ENCODE measurements at regions not wholly inside any gene's neighbourhood (a gene's known extent, or its start where the extent isn't known, plus 50 kb on each side); places are given as distances from the start of the nearest gene placed in this dataset.

GRCh38 chr2:129769185-129769991, 210.1 kb upstream of the RAB6C start:
- no peaks in the 10 kb centered on the region for H3K27me3 ChIP-seq
- H3K4me3 ChIP-seq: no peak overlapping the region
- H3K36me3 ChIP-seq: no peaks in the 10 kb centered on the region
- H3K9me3 ChIP-seq: no peaks in the 10 kb centered on the region
- no peak for DNase-seq
- H3K4me1 ChIP-seq: no peaks in the 10 kb centered on the region
- H3K27ac ChIP-seq: no peak overlapping the region
- TF ChIP-seq POLR2A (IDR thresholded peaks at IDR 0.05) (no peak), CTCF (IDR thresholded peaks at IDR 0.05) (no peak)

GRCh38 chr2:129771418-129772189, 207.9 kb upstream of the RAB6C start:
- TF ChIP-seq POLR2A (IDR thresholded peaks at IDR 0.05) (no peak), CTCF (IDR thresholded peaks at IDR 0.05) (no peak)
- Histone ChIP-seq H3K4me1 (no peaks in the 10 kb centered on the region), H3K27ac (no peak overlapping the region), H3K4me3 (no peak overlapping the region), H3K27me3 (no peaks in the 10 kb centered on the region), H3K36me3 (no peaks in the 10 kb centered on the region), H3K9me3 (no peaks in the 10 kb centered on the region)
- no peak for DNase-seq

GRCh38 chr2:129772190-129772579, 207.3 kb upstream of the RAB6C start:
- Histone ChIP-seq H3K4me1 (no peaks in the 10 kb centered on the region), H3K27ac (no peak overlapping the region), H3K9me3 (no peaks in the 10 kb centered on the region), H3K27me3 (no peaks in the 10 kb centered on the region), H3K36me3 (no peaks in the 10 kb centered on the region), H3K4me3 (no peak overlapping the region)
- no peak for DNase-seq
- TF ChIP-seq CTCF (IDR thresholded peaks at IDR 0.05) (no peak), POLR2A (IDR thresholded peaks at IDR 0.05) (no peak)

- DNase-seq: no peak
- H3K27me3 ChIP-seq: no peaks in the 10 kb centered on the region
- no peaks in the 10 kb centered on the region for H3K4me1 ChIP-seq
- no peaks in the 10 kb centered on the region for H3K36me3 ChIP-seq
- H3K27ac ChIP-seq: no peak overlapping the region
- H3K4me3 ChIP-seq: no peak overlapping the region
- no peaks in the 10 kb centered on the region for H3K9me3 ChIP-seq
- TF ChIP-seq POLR2A (IDR thresholded peaks at IDR 0.05): no peak
- TF ChIP-seq CTCF (IDR thresholded peaks at IDR 0.05): no peak
These were observed 203.4 kb upstream of the RAB6C start for GRCh38 chr2:129775952-129776653.

GRCh38 chr2:129777146-129777545, 202.3 kb upstream of the RAB6C start:
- H3K36me3 ChIP-seq: no peaks in the 10 kb centered on the region
- H3K27ac ChIP-seq: no peak overlapping the region
- TF ChIP-seq POLR2A (IDR thresholded peaks at IDR 0.05) (no peak), CTCF (IDR thresholded peaks at IDR 0.05) (no peak)

More at GRCh38 chr2:129777146-129777545, 202.3 kb upstream of the RAB6C start:
- Histone ChIP-seq H3K4me1 (no peaks in the 10 kb centered on the region), H3K4me3 (no peak overlapping the region), H3K27me3 (no peaks in the 10 kb centered on the region), H3K9me3 (no peaks in the 10 kb centered on the region)
- no peak for DNase-seq

All from Peyer's patch (tissue), 4 donors.